ENCODE measurements at regions not wholly inside any gene's neighbourhood (a gene's known extent, or its start where the extent isn't known, plus 50 kb on each side); places are given as distances from the start of the nearest gene placed in this dataset.

DNA sequence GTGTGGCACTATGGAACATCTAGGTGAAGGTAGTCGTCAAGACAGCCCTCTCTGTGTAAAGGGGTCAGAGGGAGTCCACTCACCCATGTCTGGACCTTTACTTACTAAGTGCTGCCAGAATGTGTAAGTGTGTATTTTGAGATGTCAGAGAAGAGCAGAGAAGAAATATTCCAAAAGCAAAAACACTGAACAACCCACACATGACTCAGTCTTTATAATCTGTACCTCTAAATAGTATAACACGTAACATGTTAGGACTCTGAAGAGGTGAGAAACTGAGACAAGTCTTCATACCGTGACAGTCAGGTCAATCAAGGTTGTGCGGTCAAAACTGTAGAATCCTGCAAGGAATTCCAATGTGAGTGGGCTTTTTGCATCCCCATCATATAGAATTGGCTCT is 555.2 kb downstream of the LMO4 start:
- TF ChIP-seq POLR2AphosphoS5 (IDR thresholded peaks at IDR 0.05; ENCODE audit: low read depth) (no peak), CTCF (IDR thresholded peaks at IDR 0.05; ENCODE audit: insufficient read depth, low read length) (no peak)
- TF ChIP-seq, protein P1, sequence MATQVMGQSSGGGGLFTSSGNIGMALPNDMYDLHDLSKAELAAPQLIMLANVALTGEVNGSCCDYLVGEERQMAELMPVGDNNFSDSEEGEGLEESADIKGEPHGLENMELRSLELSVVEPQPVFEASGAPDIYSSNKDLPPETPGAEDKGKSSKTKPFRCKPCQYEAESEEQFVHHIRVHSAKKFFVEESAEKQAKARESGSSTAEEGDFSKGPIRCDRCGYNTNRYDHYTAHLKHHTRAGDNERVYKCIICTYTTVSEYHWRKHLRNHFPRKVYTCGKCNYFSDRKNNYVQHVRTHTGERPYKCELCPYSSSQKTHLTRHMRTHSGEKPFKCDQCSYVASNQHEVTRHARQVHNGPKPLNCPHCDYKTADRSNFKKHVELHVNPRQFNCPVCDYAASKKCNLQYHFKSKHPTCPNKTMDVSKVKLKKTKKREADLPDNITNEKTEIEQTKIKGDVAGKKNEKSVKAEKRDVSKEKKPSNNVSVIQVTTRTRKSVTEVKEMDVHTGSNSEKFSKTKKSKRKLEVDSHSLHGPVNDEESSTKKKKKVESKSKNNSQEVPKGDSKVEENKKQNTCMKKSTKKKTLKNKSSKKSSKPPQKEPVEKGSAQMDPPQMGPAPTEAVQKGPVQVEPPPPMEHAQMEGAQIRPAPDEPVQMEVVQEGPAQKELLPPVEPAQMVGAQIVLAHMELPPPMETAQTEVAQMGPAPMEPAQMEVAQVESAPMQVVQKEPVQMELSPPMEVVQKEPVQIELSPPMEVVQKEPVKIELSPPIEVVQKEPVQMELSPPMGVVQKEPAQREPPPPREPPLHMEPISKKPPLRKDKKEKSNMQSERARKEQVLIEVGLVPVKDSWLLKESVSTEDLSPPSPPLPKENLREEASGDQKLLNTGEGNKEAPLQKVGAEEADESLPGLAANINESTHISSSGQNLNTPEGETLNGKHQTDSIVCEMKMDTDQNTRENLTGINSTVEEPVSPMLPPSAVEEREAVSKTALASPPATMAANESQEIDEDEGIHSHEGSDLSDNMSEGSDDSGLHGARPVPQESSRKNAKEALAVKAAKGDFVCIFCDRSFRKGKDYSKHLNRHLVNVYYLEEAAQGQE (IDR thresholded peaks at IDR 0.05; ENCODE audit: insufficient replicate concordance, low read depth), result no peak

All from HL-60 (cell line).